ENCODE measurements at regions not wholly inside any gene's neighbourhood (a gene's known extent, or its start where the extent isn't known, plus 50 kb on each side); places are given as distances from the start of the nearest gene placed in this dataset.

- no peak overlapping the region for H3K4me2 ChIP-seq (ENCODE audit: low read depth, low read length)
- no peak overlapping the region for H3K56ac ChIP-seq (ENCODE audit: extremely low read depth, insufficient read depth, low read length)
- CTCF ChIA-PET: interaction anchor here (0.7 kb wide), 1 partner anchor 12 kb away, joined by 4 read pairs; no protein-coding TSS in a partner anchor
- no CpG with 5 or more reads among the region's 1 CpG for WGBS, 2 experiments (ENCODE audit: extremely low coverage in 2 of 2, insufficient read length in 1 of 2)
- no peak overlapping the region for H2BK15ac ChIP-seq (ENCODE audit: low read depth, low read length)
- BruUV-seq (replicated peaks): no TSS peak
- no peak for ATAC-seq (ENCODE audit: low read depth)
- no peak overlapping the region for H3K14ac ChIP-seq (replicated peaks; ENCODE audit: low read depth, low read length)
- dilution Hi-C loops (cut with HindIII; ENCODE audit: low sequenced_read_pairs, unreplicated experiment): no loop called here
- H2BK5ac ChIP-seq (ENCODE audit: low read depth, low read length, poor library complexity, severe bottlenecking): no peak overlapping the region
- in situ Hi-C loops (cut with MboI; ENCODE audit: low sequenced_read_pairs): no loop called here
- H3K36me3 ChIP-seq (ENCODE audit: control insufficient read depth, insufficient read depth, low read length): no peaks in the 10 kb centered on the region
- POLR2A ChIA-PET (ENCODE audit: unreplicated experiment): no interaction called here
- no peak for TF ChIP-seq POLR2A (IDR thresholded peaks at IDR 0.05; ENCODE audit: low read depth, low read length)
- TF ChIP-seq MAFK (IDR thresholded peaks at IDR 0.05; ENCODE audit: low read depth, low read length): no peak
- TF ChIP-seq SMC3 (IDR thresholded peaks at IDR 0.05; ENCODE audit: low read depth, low read length): no peak
- no peak for TF ChIP-seq RFX5 (IDR thresholded peaks at IDR 0.05; ENCODE audit: low read depth, low read length)
- TF ChIP-seq NFE2L2 (IDR thresholded peaks at IDR 0.05; ENCODE audit: low read depth, low read length): no peak
- TF ChIP-seq MXI1 (IDR thresholded peaks at IDR 0.05; ENCODE audit: borderline replicate concordance, low read depth, low read length): no peak
- no peak for TF ChIP-seq RCOR1 (IDR thresholded peaks at IDR 0.05; ENCODE audit: insufficient replicate concordance, low read length)
- H3K4me3 ChIP-seq (ENCODE audit: insufficient read depth, low read depth, low read length): no peak overlapping the region
- H4K5ac ChIP-seq (ENCODE audit: low read depth, low read length): no peak overlapping the region
- H3K9me1 ChIP-seq (ENCODE audit: insufficient read depth, low read length): no peaks in the 10 kb centered on the region
- H3K79me1 ChIP-seq (ENCODE audit: low read depth in 1 of 2, low read length in 2 of 2): no peaks in the 10 kb centered on the region
- H2AFZ ChIP-seq (replicated peaks; ENCODE audit: low read length, poor library complexity): no peak overlapping the region
- DNase-seq: peak; percentile 15
- no peaks in the 10 kb centered on the region for H3K9me3 ChIP-seq (ENCODE audit: control insufficient read depth, insufficient read depth, low read length)
- no peak overlapping the region for H2BK120ac ChIP-seq (ENCODE audit: low read depth, low read length)
- no peak overlapping the region for H3K4ac ChIP-seq (ENCODE audit: low read depth, low read length)
- H4K8ac ChIP-seq (ENCODE audit: low read depth in 2 of 2, low read length in 2 of 2): no peak overlapping the region
- H4K91ac ChIP-seq (ENCODE audit: insufficient read depth, low read depth, low read length): no peak overlapping the region
- intact Hi-C loops (cut with micrococcal nuclease): no loop called here
- no peak overlapping the region for H2BK20ac ChIP-seq (ENCODE audit: low read depth, low read length)
- H3K23ac ChIP-seq (ENCODE audit: low read depth, low read length): no peak overlapping the region
- no peak overlapping the region for H2AK5ac ChIP-seq (ENCODE audit: low read depth, low read length)
- no peak overlapping the region for H3K9ac ChIP-seq (ENCODE audit: low read depth, low read length)
- no peak overlapping the region for H3K27ac ChIP-seq (ENCODE audit: insufficient read depth, low read length)
- H3K27me3 ChIP-seq (ENCODE audit: control insufficient read depth, insufficient read depth, low read length): no peaks in the 10 kb centered on the region
- peaks cover 2% of the 10 kb centered on the region; the same call in 1 of the 2 replicates for H3K4me1 ChIP-seq (ENCODE audit: control insufficient read depth, insufficient read depth, low read length)
- no peak overlapping the region for H2AK9ac ChIP-seq (replicated peaks; ENCODE audit: low read depth, low read length, poor library complexity)
- H3K18ac ChIP-seq (ENCODE audit: low read depth, low read length): no peak overlapping the region
- H4K20me1 ChIP-seq (ENCODE audit: insufficient read depth, low read length): no peaks in the 10 kb centered on the region
These were observed 129.1 kb upstream of the CARMIL1 start for GRCh38 chr6:25150031-25150430.

All from IMR-90 (cell line).